HG03280 (cell line): ENCODE measurements at regions not wholly inside any gene's neighbourhood (a gene's known extent, or its start where the extent isn't known, plus 50 kb on each side); places are given as distances from the start of the nearest gene placed in this dataset.
A peak's percentile ranks its signal among the peaks of the same experiment; 100 is the strongest.

Experiments
- ATAC-seq: cut with Tn5 transposase; IDR thresholded peaks from one replicate; pipeline ENCODE4 v1.9.1; 2021; ENCODE audit warnings: mild to moderate bottlenecking, moderate library complexity; ENCODE audit not compliant: unreplicated experiment

GRCh38 chr7:21356616-21357015 lies 71.3 kb upstream of the SP4 start:
- ATAC-seq: no peak

DNA sequence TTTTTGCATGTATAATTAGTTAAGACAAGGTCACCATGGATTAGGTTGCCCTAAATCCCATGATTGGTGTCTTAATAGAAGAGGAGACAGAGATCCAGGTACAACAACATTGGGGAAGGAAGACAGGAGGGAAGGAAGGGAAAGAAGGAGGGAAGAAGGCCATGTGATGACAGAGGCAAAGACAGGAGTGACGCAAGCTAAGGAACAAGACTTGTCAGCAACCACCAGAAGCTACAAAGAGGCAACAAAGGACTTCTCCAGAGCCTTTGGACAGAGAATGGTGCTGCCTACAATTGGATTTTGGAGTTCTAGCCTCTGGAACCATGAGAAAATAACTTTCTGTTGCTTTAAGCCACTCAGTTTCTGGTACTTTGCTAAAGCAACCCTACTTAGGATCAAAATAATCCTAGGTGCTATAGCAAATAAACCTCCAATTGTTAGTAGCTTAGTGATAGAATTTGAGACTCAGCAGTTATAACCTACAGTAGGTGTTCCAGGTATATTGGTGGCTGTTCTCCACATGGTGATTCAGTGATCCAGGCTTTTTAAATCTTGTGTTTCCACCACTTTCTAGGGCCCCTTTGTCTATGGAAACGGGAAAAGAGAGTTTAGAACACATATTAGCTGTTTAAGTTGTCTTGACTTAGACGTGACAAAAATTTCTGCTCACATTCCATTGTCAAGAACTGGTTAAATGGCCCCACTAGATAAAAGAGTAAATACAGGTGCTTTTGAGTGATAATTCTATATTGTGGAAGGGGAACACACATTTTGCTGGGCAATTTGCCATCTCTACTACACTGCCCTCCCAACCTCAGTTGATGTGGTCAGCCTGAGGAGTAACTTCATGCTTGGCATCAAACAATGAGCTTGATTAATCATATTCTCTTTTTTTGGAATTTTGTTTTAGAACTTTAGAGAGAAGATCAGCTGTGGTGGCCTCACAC lies 70.5 kb upstream of the SP4 start:
- ATAC-seq: no peak

GRCh38 chr7:21358648-21359047 lies 69.2 kb upstream of the SP4 start:
- no peak for ATAC-seq

DNA sequence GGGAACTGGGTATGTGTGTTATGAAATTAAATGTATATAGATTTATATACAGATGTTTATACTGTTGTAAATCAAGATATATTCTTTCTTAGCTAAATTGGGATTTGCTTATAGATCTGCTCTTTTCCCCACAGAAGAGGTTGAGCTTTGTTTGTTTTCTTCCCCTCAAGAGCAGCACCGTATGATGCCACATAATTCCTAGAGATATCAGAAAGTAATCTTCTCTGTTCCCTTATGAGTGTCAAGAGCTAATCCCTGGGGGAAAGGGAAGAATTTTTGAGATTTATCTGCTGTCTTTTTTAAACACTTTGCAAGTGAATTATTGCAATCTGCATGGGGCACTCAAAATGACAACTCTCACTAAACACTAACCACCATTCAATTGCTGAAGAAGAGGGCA lies 68.7 kb upstream of the SP4 start:
- ATAC-seq: no peak

- no peak for ATAC-seq
Measured at GRCh38 chr7:21361413-21362125, 66.3 kb upstream of the SP4 start.

DNA sequence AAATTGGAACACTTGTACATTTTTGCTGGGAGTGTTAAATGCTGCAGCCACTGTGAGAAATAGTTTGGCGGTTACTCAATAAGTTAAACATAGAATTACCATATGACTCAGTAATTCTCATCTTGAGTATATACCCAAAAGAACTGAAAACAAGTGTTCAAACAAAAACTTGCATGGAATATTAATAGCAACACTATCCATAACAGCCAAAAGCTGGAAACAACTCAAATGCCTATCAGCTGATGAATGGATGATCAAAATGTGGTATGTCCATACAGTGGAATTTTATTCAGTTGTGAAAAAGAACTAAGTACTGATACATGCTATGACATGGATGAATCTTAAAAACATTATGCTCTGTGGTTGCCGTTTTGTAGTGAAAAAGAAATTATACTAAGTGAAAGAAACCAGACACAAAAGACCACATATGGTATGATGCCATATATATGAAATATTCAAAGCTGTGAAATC lies 63.0 kb upstream of the SP4 start:
- peak; percentile 77 for ATAC-seq

GRCh38 chr7:21365866-21366624 lies 61.8 kb upstream of the SP4 start:
- ATAC-seq: no peak

- no peak for ATAC-seq
Measured at GRCh38 chr7:21367081-21367480, 60.8 kb upstream of the SP4 start.

- no peak for ATAC-seq
Measured at GRCh38 chr7:21367537-21367936, 60.3 kb upstream of the SP4 start.

GRCh38 chr7:21368317-21368716 lies 59.6 kb upstream of the SP4 start:
- ATAC-seq: no peak

GRCh38 chr7:21370283-21370982 lies 57.5 kb upstream of the SP4 start:
- no peak for ATAC-seq

- no peak for ATAC-seq
Measured at GRCh38 chr7:21371360-21371759, 56.5 kb upstream of the SP4 start.

- ATAC-seq: no peak
Measured at GRCh38 chr7:21373031-21373430, 54.9 kb upstream of the SP4 start.

GRCh38 chr7:21374134-21374533 lies 53.7 kb upstream of the SP4 start:
- no peak for ATAC-seq

DNA sequence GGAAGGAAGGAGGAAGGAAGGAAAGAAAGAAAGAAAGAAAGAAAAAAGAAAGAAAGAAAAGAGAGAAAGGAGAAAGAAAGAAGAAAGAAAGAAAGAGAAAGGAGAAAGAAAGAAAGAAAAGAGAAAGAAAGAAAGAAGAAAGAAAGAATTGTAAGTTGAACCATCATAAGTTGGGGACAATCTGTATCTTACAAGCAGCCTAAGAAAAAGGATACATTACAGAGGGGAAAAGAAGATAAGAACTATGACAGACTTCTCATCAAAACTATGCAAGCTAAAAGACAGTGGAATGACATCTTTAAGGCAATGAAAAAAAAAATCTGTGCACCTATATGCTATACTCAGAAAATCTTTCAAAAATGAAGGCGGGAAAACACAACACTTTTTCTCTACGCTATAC lies 50.3 kb upstream of the SP4 start:
- no peak for ATAC-seq
